Ascending aorta (tissue), 2 donors: ENCODE measurements at regions not wholly inside any gene's neighbourhood (a gene's known extent, or its start where the extent isn't known, plus 50 kb on each side); places are given as distances from the start of the nearest gene placed in this dataset.

Experiments used
- DNase-seq, 2 donors: peaks; one replicate each; pipeline ENCODE4 v3.0.0-alpha.2; 2019; ENCODE audit warnings: low spot score in 2 of 2
- H3K27ac ChIP-seq, 2 donors: fragments of 200-600 bp; sonication (generic); one replicate each; pipeline ENCODE4 v1.5.1; 2016 to 2017; ENCODE audit warnings: mild to moderate bottlenecking in 1 of 2
- H3K27me3 ChIP-seq: fragments of 200-600 bp; sonication (generic); one replicate; pipeline ENCODE4 v1.5.1; 2017
- H3K36me3 ChIP-seq, 2 donors: fragments of 200-600 bp; sonication (generic); one replicate each; pipeline ENCODE4 v1.5.1; 2016
- H3K4me1 ChIP-seq, 2 donors: fragments of 200-600 bp; sonication (generic); one replicate each; pipeline ENCODE4 v1.5.1; 2016 to 2017; ENCODE audit warnings: mild to moderate bottlenecking in 1 of 2
- H3K4me3 ChIP-seq, 2 donors: fragments of 200-600 bp; sonication (generic); one replicate each; pipeline ENCODE4 v1.5.1; 2016 to 2017; ENCODE audit warnings: mild to moderate bottlenecking in 1 of 2
- H3K9me3 ChIP-seq, 2 donors: fragments of 200-600 bp; sonication (generic); one replicate each; pipeline ENCODE4 v1.5.1; 2016
- intact Hi-C: fragments of 100-400 bp; cut with DNase I; formaldehyde crosslinking; loops from one replicate; pipeline ENCODE4 v1.15.1; 2023
- TF ChIP-seq, protein P1 (sequence below), 3 experiments: fragments of 200-600 bp in 2 of 3; fragments of 450-650 bp in 1 of 3; sonication (generic) in 2 of 3; IDR thresholded peaks; one replicate each; pipeline ENCODE4 v1.5.1; 2016 to 2019; ENCODE audit warnings: antibody characterized with exemption in 3 of 3, mild to moderate bottlenecking in 1 of 3, moderate library complexity in 1 of 3

DNA sequence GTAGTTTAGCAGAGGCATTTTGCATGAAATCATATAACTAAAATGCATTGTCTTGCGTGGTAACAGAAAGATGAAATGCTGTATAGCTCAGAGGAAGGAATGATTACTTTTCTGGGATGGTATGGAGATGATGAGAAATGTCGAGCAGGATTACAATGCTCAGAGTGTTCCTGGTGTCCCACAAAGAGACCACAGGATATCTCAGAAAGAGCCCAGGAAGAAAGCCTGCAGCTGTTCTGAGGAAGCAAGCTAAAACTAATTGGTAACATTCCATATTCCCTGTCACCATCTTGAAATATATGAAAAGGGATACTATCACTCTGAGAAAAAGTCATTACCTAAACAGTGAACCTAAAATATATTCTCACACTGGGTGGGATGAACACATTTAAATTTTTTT lies 233.1 kb downstream of the POU4F1 start:
- Histone ChIP-seq H3K9me3 (no peaks in the 10 kb centered on the region), H3K36me3 (no peaks in the 10 kb centered on the region), H3K27ac (no peak overlapping the region), H3K4me1 (no peaks in the 10 kb centered on the region), H3K4me3 (no peak overlapping the region), H3K27me3 (no peaks in the 10 kb centered on the region)
- intact Hi-C loops = no loop called here
- TF ChIP-seq, protein P1, sequence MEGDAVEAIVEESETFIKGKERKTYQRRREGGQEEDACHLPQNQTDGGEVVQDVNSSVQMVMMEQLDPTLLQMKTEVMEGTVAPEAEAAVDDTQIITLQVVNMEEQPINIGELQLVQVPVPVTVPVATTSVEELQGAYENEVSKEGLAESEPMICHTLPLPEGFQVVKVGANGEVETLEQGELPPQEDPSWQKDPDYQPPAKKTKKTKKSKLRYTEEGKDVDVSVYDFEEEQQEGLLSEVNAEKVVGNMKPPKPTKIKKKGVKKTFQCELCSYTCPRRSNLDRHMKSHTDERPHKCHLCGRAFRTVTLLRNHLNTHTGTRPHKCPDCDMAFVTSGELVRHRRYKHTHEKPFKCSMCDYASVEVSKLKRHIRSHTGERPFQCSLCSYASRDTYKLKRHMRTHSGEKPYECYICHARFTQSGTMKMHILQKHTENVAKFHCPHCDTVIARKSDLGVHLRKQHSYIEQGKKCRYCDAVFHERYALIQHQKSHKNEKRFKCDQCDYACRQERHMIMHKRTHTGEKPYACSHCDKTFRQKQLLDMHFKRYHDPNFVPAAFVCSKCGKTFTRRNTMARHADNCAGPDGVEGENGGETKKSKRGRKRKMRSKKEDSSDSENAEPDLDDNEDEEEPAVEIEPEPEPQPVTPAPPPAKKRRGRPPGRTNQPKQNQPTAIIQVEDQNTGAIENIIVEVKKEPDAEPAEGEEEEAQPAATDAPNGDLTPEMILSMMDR (IDR thresholded peaks at IDR 0.05) = no peak
- DNase-seq = no peak

DNA sequence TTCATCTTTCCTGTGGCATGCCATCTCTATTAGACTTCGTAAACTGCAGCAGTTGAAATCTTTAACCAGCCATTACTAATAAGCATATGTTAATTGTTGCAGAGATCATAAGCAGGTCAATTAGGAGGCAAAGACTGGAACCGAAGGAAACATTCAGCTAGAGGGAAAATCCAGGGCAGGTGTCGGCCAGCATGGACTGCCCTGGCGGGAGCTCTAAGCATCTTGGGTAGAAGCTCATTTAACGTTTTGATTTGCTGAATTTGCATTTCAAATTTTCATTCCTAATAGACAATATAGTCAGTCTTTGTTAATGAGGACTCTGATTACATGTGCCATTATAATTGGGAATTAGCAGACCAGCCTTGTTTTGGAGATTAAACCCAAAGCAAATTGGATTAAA lies 238.6 kb downstream of the POU4F1 start:
- Histone ChIP-seq H3K4me3 (no peak overlapping the region), H3K9me3 (no peaks in the 10 kb centered on the region), H3K27ac (no peak overlapping the region), H3K27me3 (no peaks in the 10 kb centered on the region), H3K4me1 (no peaks in the 10 kb centered on the region), H3K36me3 (no peaks in the 10 kb centered on the region)
- intact Hi-C loops = no loop called here
- TF ChIP-seq, protein P1 (IDR thresholded peaks at IDR 0.05) = no peak
- DNase-seq = no peak

DNA sequence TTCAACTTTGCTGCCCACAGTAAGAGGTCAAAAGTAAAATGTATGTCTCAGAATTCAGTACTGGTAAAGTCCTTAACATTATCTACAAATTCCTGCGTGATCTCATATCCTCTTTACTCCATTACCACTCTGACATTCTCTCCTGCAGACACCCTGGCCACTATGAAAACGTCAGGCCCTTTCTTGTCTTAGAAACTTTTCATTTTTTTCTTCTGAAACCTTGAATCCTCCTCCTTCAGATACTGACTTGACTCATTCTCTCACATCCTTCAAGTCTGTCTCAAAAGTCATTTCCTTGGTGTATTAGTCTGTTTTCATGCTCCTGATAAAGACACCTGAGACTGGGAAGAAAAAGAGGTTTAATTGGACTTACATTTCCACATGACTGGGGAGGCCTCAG lies 262.3 kb downstream of the POU4F1 start:
- Histone ChIP-seq H3K9me3 (no peaks in the 10 kb centered on the region), H3K27ac (no peak overlapping the region), H3K4me1 (no peaks in the 10 kb centered on the region), H3K27me3 (no peaks in the 10 kb centered on the region), H3K36me3 (no peaks in the 10 kb centered on the region), H3K4me3 (no peak overlapping the region)
- no peak for DNase-seq
- TF ChIP-seq, protein P1 (IDR thresholded peaks at IDR 0.05) = no peak
- intact Hi-C loops = no loop called here

DNA sequence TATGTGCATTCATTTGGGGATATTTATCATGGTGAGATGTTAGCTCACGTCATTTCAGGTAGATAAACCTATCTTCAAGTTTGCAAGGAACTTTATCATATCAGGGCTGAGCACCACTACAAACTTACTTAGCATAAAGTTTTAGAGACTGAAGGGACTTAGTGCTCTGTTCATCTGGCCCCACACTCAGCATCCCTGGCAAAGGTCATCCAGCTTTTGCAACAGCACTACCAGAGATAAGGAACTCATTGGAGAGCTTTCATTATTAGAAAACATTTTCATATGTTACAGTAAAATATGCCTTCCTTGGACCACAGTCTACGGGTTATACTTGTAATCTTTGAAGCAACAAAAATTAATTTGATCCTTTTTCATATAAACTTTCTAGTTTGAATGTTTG lies 263.4 kb downstream of the POU4F1 start:
- Histone ChIP-seq H3K4me3 (no peak overlapping the region), H3K9me3 (no peaks in the 10 kb centered on the region), H3K4me1 (no peaks in the 10 kb centered on the region), H3K36me3 (no peaks in the 10 kb centered on the region), H3K27me3 (no peaks in the 10 kb centered on the region), H3K27ac (no peak overlapping the region)
- DNase-seq = no peak
- intact Hi-C loops = no loop called here
- TF ChIP-seq, protein P1 (IDR thresholded peaks at IDR 0.05) = no peak

DNA sequence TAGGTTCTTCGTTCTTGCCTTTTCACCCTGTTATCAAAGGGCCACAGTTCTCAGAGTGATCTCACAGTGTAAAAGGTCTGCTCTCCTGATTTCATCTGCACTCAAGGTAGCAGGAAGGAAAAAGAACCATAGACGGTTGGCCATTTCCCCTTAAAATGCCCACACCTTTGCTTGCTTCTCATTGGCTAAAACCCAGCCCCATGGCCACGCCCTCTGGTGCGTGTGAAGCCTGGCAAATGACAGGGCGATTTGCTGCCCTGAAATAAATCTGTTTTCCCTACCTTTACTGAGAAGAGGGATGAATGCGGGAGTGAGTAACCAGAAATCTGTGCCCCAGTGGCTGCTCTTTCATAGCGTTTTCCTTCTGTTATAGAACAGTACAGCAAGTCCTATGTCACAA lies 269.3 kb downstream of the POU4F1 start:
- no peak overlapping the region for H3K27ac ChIP-seq
- H3K4me1 ChIP-seq = no peaks in the 10 kb centered on the region
- DNase-seq = no peak
- H3K9me3 ChIP-seq = no peaks in the 10 kb centered on the region
- H3K4me3 ChIP-seq = no peak overlapping the region
- no peaks in the 10 kb centered on the region for H3K27me3 ChIP-seq
- intact Hi-C loops = no loop called here
- TF ChIP-seq, protein P1 (IDR thresholded peaks at IDR 0.05) = no peak
- H3K36me3 ChIP-seq = no peaks in the 10 kb centered on the region

DNA sequence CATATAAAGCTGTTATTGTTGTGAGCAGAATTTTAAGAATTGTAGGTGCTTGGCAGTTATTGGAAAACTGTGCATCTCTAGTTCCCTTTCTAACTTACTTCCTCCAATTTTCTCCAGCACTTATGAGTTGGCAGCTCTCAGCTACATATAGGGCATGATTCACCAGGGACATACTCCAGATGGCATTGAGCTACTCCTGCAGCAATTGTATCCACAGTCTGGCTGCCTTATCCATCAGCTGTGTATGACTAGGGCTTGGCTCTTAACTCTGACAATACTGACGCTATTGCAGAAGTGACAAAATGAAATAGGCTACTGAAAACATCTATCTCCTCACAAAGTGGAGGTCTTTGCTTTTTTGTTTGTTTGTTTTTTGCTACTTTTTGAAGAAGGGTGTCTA lies 276.7 kb downstream of the POU4F1 start:
- no peaks in the 10 kb centered on the region for H3K9me3 ChIP-seq
- intact Hi-C loops = no loop called here

More for the DNA sequence above, 276.7 kb downstream of the POU4F1 start:
- TF ChIP-seq, protein P1 (IDR thresholded peaks at IDR 0.05) = no peak
- H3K27me3 ChIP-seq = no peaks in the 10 kb centered on the region
- H3K4me3 ChIP-seq = no peak overlapping the region
- DNase-seq = no peak
- H3K4me1 ChIP-seq = no peaks in the 10 kb centered on the region
- H3K27ac ChIP-seq = no peak overlapping the region
- H3K36me3 ChIP-seq = no peaks in the 10 kb centered on the region
